CD8-positive, alpha-beta memory T cell (primary cell): ENCODE measurements at regions not wholly inside any gene's neighbourhood (a gene's known extent, or its start where the extent isn't known, plus 50 kb on each side); places are given as distances from the start of the nearest gene placed in this dataset.

ENCODE experiments used
- CTCF ChIA-PET: fragments of 350-600 bp; sonication (Branson Sonifier 250); formaldehyde crosslinking; loops from one replicate; lab custom pipeline; 2021; ENCODE audit warnings: antibody characterized with exemption; lab: Charles Lee
- POLR2A ChIA-PET: fragments of 350-600 bp; sonication (Branson Sonifier 250); formaldehyde crosslinking; loops from one replicate; lab custom pipeline; 2021; ENCODE audit warnings: antibody characterized with exemption; lab: Charles Lee
- DNase-seq, 5 donors: peaks; one replicate each; pipeline versions ENCODE4 v3.0.0 to v3.0.0-alpha.2; 2020 to 2022; ENCODE audit warnings: mixed read lengths in 1 of 5
- H3K27ac ChIP-seq: one replicate; pipeline ENCODE4 v1.7.0; 2013; ENCODE audit warnings: low read depth, mild to moderate bottlenecking, low read length, moderate library complexity
- H3K27me3 ChIP-seq: 2 replicates; pipeline ENCODE4 v1.7.0; 2013; ENCODE audit warnings: low read length, mild to moderate bottlenecking; ENCODE audit not compliant: insufficient read depth, poor library complexity, severe bottlenecking
- H3K36me3 ChIP-seq: 2 replicates; pipeline ENCODE4 v1.7.0; 2013; ENCODE audit warnings: mild to moderate bottlenecking, low read length, moderate library complexity; ENCODE audit not compliant: insufficient read depth
- H3K4me1 ChIP-seq: 2 replicates; pipeline ENCODE4 v1.7.0; 2013; ENCODE audit warnings: mild to moderate bottlenecking, low read length, moderate library complexity; ENCODE audit not compliant: insufficient read depth
- H3K4me3 ChIP-seq: 2 replicates; pipeline ENCODE4 v1.7.0; 2013; ENCODE audit warnings: mild to moderate bottlenecking, low read length
- H3K9me3 ChIP-seq: 2 replicates; pipeline ENCODE4 v1.7.0; 2013; ENCODE audit warnings: mild to moderate bottlenecking, low read length
- H3K27ac Mint-ChIP-seq, 8 donors: one replicate each; pipeline ENCODE4 v1.8.0; 2020 to 2021; ENCODE audit warnings: mixed read lengths in 8 of 8, mild to moderate bottlenecking in 6 of 8, inconsistent platforms in 3 of 8, moderate library complexity in 3 of 8
- H3K27me3 Mint-ChIP-seq, 2 donors: one replicate each; pipeline ENCODE4 v1.8.0; 2020 to 2021; ENCODE audit warnings: mixed read lengths in 2 of 2, mild to moderate bottlenecking in 1 of 2, moderate library complexity in 1 of 2
- H3K36me3 Mint-ChIP-seq, 3 donors: one replicate each; pipeline ENCODE4 v1.8.0; 2020 to 2021; ENCODE audit warnings: mixed read lengths in 3 of 3, inconsistent platforms in 1 of 3, mild to moderate bottlenecking in 1 of 3
- H3K4me1 Mint-ChIP-seq, 3 donors: one replicate each; pipeline ENCODE4 v1.8.0; 2020 to 2021; ENCODE audit warnings: mixed read lengths in 3 of 3, inconsistent platforms in 1 of 3, mild to moderate bottlenecking in 1 of 3
- H3K4me3 Mint-ChIP-seq, 7 donors: one replicate each; pipeline ENCODE4 v1.8.0; 2020 to 2021; ENCODE audit warnings: mixed read lengths in 7 of 7, mild to moderate bottlenecking in 6 of 7, moderate library complexity in 4 of 7, inconsistent platforms in 2 of 7
- H3K9me3 Mint-ChIP-seq, 5 donors: one replicate each; pipeline ENCODE4 v1.8.0; 2020 to 2022; ENCODE audit warnings: mixed read lengths in 5 of 5, mild to moderate bottlenecking in 3 of 5, moderate library complexity in 2 of 5, inconsistent platforms in 1 of 5

GRCh38 chr2:183594150-183594549 lies 469.9 kb downstream of the NUP35 start:
- DNase-seq: no peak
- H3K9me3 ChIP-seq: no peaks in the 10 kb centered on the region
- no peak overlapping the region for H3K4me3 Mint-ChIP-seq
- CTCF ChIA-PET: no interaction called here
- H3K4me3 ChIP-seq: no peak overlapping the region
- no peak overlapping the region for H3K27ac Mint-ChIP-seq
- POLR2A ChIA-PET: no interaction called here
- H3K36me3 Mint-ChIP-seq: no peaks in the 10 kb centered on the region
- H3K27ac ChIP-seq: no peak overlapping the region
- no peaks in the 10 kb centered on the region for H3K27me3 Mint-ChIP-seq
- H3K27me3 ChIP-seq: no peaks in the 10 kb centered on the region
- H3K4me1 ChIP-seq: no peaks in the 10 kb centered on the region
- no peaks in the 10 kb centered on the region for H3K36me3 ChIP-seq
- no peaks in the 10 kb centered on the region for H3K4me1 Mint-ChIP-seq
- peaks cover 5 to 14% (median 6%) of the 10 kb centered on the region in 5 donors for H3K9me3 Mint-ChIP-seq

GRCh38 chr2:183597841-183598240 lies 473.6 kb downstream of the NUP35 start:
- no peak overlapping the region for H3K27ac ChIP-seq
- H3K9me3 ChIP-seq: no peaks in the 10 kb centered on the region
- Mint-ChIP-seq H3K27ac (no peak overlapping the region), H3K4me1 (no peaks in the 10 kb centered on the region), H3K36me3 (no peaks in the 10 kb centered on the region), H3K4me3 (no peak overlapping the region), H3K9me3 (peaks cover 0 to 15% (median 5%) of the 10 kb centered on the region in 5 donors), H3K27me3 (no peaks in the 10 kb centered on the region)
- no peaks in the 10 kb centered on the region for H3K4me1 ChIP-seq
- H3K27me3 ChIP-seq: no peaks in the 10 kb centered on the region
- no peak overlapping the region for H3K4me3 ChIP-seq
- POLR2A ChIA-PET: no interaction called here
- H3K36me3 ChIP-seq: no peaks in the 10 kb centered on the region
- CTCF ChIA-PET: no interaction called here
- DNase-seq: no peak

GRCh38 chr2:183604065-183604464 lies 479.8 kb downstream of the NUP35 start:
- Mint-ChIP-seq H3K27me3 (no peaks in the 10 kb centered on the region), H3K36me3 (no peaks in the 10 kb centered on the region), H3K4me1 (no peaks in the 10 kb centered on the region), H3K4me3 (no peak overlapping the region), H3K27ac (no peak overlapping the region), H3K9me3 (peaks cover 0 to 21% (median 4%) of the 10 kb centered on the region in 5 donors)
- Histone ChIP-seq H3K4me1 (no peaks in the 10 kb centered on the region), H3K27ac (no peak overlapping the region), H3K9me3 (no peaks in the 10 kb centered on the region), H3K36me3 (no peaks in the 10 kb centered on the region), H3K4me3 (no peak overlapping the region), H3K27me3 (no peaks in the 10 kb centered on the region)
- CTCF ChIA-PET: no interaction called here
- POLR2A ChIA-PET: no interaction called here
- DNase-seq: no peak

- no peaks in the 10 kb centered on the region for H3K9me3 ChIP-seq
- no peak overlapping the region for H3K27ac ChIP-seq
- H3K4me3 ChIP-seq: no peak overlapping the region
- no peak overlapping the region for H3K4me3 Mint-ChIP-seq
- H3K27me3 ChIP-seq: no peaks in the 10 kb centered on the region
- no peak overlapping the region for H3K27ac Mint-ChIP-seq
- ChIA-PET POLR2A (no interaction called here), CTCF (no interaction called here)
- no peaks in the 10 kb centered on the region for H3K4me1 ChIP-seq
- peaks cover 0 to 18% (median 4%) of the 10 kb centered on the region in 5 donors for H3K9me3 Mint-ChIP-seq
- DNase-seq: no peak
- no peaks in the 10 kb centered on the region for H3K36me3 ChIP-seq
- H3K36me3 Mint-ChIP-seq: no peaks in the 10 kb centered on the region
- H3K4me1 Mint-ChIP-seq: no peaks in the 10 kb centered on the region
- no peaks in the 10 kb centered on the region for H3K27me3 Mint-ChIP-seq
These were observed 481.2 kb downstream of the NUP35 start for GRCh38 chr2:183605440-183605839.

- Histone ChIP-seq H3K27me3 (no peaks in the 10 kb centered on the region), H3K36me3 (no peaks in the 10 kb centered on the region), H3K27ac (no peak overlapping the region), H3K4me1 (no peaks in the 10 kb centered on the region), H3K9me3 (no peaks in the 10 kb centered on the region), H3K4me3 (no peak overlapping the region)
- ChIA-PET POLR2A (no interaction called here), CTCF (no interaction called here)
- Mint-ChIP-seq H3K27ac (no peak overlapping the region), H3K9me3 (peaks cover 0 to 18% (median 4%) of the 10 kb centered on the region in 5 donors), H3K4me1 (no peaks in the 10 kb centered on the region), H3K36me3 (no peaks in the 10 kb centered on the region), H3K4me3 (no peak overlapping the region), H3K27me3 (no peaks in the 10 kb centered on the region)
- DNase-seq: no peak
These were observed 481.9 kb downstream of the NUP35 start for GRCh38 chr2:183606022-183606717.

GRCh38 chr2:183606718-183607085 lies 482.5 kb downstream of the NUP35 start:
- H3K36me3 Mint-ChIP-seq: no peaks in the 10 kb centered on the region
- ChIA-PET CTCF (no interaction called here), POLR2A (no interaction called here)
- no peak for DNase-seq
- Histone ChIP-seq H3K9me3 (no peaks in the 10 kb centered on the region), H3K4me3 (no peak overlapping the region), H3K27ac (no peak overlapping the region), H3K27me3 (no peaks in the 10 kb centered on the region), H3K4me1 (no peaks in the 10 kb centered on the region), H3K36me3 (no peaks in the 10 kb centered on the region)
- no peak overlapping the region for H3K27ac Mint-ChIP-seq
- H3K9me3 Mint-ChIP-seq: peaks cover 0 to 18% (median 4%) of the 10 kb centered on the region in 5 donors
- no peaks in the 10 kb centered on the region for H3K4me1 Mint-ChIP-seq
- H3K4me3 Mint-ChIP-seq: no peak overlapping the region
- H3K27me3 Mint-ChIP-seq: no peaks in the 10 kb centered on the region

GRCh38 chr2:183607995-183608394 lies 483.8 kb downstream of the NUP35 start:
- H3K27ac Mint-ChIP-seq: no peak overlapping the region
- no peaks in the 10 kb centered on the region for H3K4me1 ChIP-seq
- H3K9me3 Mint-ChIP-seq: peaks cover 0 to 18% (median 4%) of the 10 kb centered on the region in 5 donors
- H3K4me3 ChIP-seq: no peak overlapping the region
- POLR2A ChIA-PET: no interaction called here
- H3K27me3 ChIP-seq: no peaks in the 10 kb centered on the region
- H3K27ac ChIP-seq: no peak overlapping the region
- no peaks in the 10 kb centered on the region for H3K9me3 ChIP-seq
- H3K36me3 Mint-ChIP-seq: no peaks in the 10 kb centered on the region
- no peaks in the 10 kb centered on the region for H3K27me3 Mint-ChIP-seq
- CTCF ChIA-PET: no interaction called here
- DNase-seq: no peak
- H3K4me1 Mint-ChIP-seq: no peaks in the 10 kb centered on the region
- H3K4me3 Mint-ChIP-seq: no peak overlapping the region
- no peaks in the 10 kb centered on the region for H3K36me3 ChIP-seq

GRCh38 chr2:183608747-183609146 lies 484.5 kb downstream of the NUP35 start:
- Mint-ChIP-seq H3K4me3 (no peak overlapping the region), H3K27ac (no peak overlapping the region), H3K4me1 (no peaks in the 10 kb centered on the region), H3K27me3 (no peaks in the 10 kb centered on the region), H3K36me3 (no peaks in the 10 kb centered on the region), H3K9me3 (peaks cover 4 to 18% (median 4%) of the 10 kb centered on the region in 5 donors)
- Histone ChIP-seq H3K9me3 (no peaks in the 10 kb centered on the region), H3K36me3 (no peaks in the 10 kb centered on the region), H3K27me3 (no peaks in the 10 kb centered on the region), H3K4me3 (no peak overlapping the region), H3K27ac (no peak overlapping the region), H3K4me1 (no peaks in the 10 kb centered on the region)
- no peak for DNase-seq
- ChIA-PET POLR2A (no interaction called here), CTCF (no interaction called here)
